Erythroblast (primary cell): ENCODE measurements at regions not wholly inside any gene's neighbourhood (a gene's known extent, or its start where the extent isn't known, plus 50 kb on each side); places are given as distances from the start of the nearest gene placed in this dataset.
A peak's percentile ranks its signal among the peaks of the same experiment; 100 is the strongest.

Source experiments
- DNase-seq, 2 experiments: peaks; one replicate each; lab custom pipeline; 2025; lab: John Stamatoyannopoulos, UW
- GATA1 ChIP-seq: IDR thresholded peaks from 2 replicates; pipeline ENCODE4 v1.6.1; 2011; ENCODE audit warnings: low read depth, mild to moderate bottlenecking, control low read depth, low read length, moderate library complexity
- POLR2A ChIP-seq: IDR thresholded peaks from 2 replicates; pipeline ENCODE4 v1.6.1; 2011; ENCODE audit warnings: mild to moderate bottlenecking, low read length

DNA sequence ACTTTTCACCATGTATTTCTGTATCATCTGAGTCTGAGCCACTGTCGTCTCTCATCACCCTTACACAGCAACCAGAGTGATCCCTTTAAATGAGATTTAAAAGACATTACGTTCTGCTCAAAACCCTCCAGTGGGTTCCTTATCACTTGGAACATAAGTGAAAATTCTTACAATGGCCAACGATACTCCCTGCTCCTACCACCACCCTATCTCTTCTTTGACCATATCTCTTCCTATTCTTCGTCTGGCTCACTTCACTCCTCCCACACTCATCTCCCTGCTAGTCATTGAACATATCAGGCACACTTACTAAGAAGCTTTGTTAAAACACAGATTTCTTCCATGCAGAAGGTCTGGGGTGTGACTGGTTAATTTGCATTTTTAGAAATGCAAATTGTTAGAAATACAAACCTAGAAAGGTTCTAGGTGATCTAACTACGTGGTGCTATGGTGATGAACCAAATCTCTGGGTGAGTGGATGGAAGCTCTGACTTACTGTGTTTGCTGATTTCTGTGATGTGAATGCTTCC is 166.6 kb upstream of the CD180 start:
- no peak for TF ChIP-seq POLR2A
- TF ChIP-seq GATA1 = no peak
- peak in 1 of 2 experiments; percentile 7 for DNase-seq

DNA sequence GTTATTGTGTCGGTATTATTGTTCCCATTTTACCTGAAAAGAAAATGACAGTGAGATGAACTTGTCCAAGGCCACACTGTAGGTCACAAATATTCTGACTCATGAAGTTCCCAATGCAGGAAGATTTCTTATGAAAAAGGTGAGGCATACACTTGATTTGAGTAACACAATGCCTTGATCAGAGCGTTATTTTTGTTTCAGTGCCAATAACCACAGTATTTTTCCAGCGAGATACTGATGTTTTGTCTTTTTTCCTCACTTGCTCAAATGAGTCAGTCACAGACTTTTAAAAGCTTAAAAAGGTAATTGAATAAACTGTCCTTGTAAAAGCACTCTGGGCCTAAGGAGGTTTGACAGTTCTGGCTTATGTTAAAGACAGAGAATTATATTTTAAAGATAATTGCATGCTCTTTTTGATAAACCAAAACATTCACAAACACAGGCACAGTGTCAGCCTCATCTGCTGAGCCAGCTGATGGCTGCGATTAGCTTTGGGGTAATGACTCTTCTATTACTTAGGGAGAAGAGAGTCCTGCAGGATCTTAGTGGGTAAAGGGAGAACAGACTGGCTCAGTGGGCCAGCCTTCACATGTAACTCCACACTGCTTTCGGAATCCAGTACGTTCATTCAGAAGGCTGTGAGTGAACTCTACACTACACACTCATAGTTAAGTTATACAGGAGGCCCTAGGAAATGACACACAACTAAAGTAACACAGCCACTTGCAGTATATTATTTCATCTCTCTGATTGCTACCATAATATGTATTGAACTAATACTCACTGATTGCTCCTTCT is 165.5 kb upstream of the CD180 start:
- TF ChIP-seq GATA1 (no peak), POLR2A (no peak)
- DNase-seq = no peak

DNA sequence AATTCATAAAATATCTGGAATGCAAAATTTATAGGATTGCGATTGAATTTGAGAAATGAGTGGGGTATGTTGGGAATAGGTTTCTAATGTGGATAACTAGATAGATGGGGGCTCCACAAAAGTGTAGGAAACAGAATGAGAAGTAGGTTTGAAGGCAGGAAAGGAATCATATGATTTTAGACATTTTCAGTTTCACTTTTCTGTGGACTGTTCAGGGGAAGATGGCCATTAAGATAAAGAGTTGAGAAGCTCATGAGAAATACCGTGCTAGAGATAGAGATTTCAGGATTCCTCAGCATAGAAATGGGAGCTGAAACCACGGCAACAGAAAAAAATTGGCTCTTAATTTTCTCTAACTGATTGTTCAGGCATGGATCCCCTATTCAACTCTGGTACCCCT is 163.4 kb upstream of the CD180 start:
- TF ChIP-seq POLR2A (no peak), GATA1 (no peak)
- no peak for DNase-seq

DNA sequence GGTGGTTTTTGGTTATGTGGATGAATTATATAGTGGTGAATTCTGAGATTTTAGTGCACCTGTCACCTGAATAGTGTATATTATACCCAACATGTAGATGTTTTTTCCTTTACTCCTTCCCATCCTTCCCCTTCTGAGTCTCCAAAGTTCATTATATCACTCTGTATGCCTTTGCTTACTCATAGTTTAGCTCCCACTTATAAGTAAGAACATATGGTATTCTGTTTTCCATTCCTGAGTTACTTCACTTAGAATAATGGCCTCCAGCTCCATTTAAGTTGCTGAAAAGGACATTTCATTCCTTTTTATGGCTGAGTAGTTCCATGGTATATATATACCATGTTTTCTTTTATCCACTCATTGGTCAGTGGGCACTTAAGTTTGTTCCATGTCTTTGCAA is 161.6 kb upstream of the CD180 start:
- TF ChIP-seq GATA1 (no peak), POLR2A (no peak)
- DNase-seq = no peak

DNA sequence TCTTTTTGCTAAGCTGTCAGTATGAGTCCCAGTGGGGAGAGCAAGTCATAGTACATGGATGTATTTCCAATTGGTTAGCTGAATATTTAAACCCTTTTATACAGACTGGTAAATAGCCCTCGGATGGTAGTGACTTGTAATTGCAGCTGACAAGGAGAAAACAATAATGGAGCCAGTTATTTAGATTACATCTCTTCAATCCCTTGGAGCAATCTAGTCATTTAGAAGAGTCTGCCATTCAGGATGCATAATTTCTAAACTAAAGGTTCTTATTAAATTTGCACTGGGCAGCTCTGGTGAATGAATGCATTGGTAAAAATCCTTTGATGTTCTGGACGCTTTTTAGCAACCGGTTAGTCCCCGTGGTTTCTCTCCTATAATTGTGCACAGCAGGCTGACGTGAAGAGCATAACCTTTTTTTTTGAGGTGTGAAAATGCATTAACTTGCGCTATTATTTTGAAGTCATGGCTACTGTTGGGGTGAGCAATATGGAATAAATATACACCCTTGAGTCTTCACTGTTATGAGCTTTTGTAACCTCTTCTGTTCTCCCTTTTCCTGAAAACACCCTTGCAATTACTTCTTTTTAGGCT is 158.6 kb upstream of the CD180 start:
- TF ChIP-seq POLR2A (no peak), GATA1 (no peak)

DNA sequence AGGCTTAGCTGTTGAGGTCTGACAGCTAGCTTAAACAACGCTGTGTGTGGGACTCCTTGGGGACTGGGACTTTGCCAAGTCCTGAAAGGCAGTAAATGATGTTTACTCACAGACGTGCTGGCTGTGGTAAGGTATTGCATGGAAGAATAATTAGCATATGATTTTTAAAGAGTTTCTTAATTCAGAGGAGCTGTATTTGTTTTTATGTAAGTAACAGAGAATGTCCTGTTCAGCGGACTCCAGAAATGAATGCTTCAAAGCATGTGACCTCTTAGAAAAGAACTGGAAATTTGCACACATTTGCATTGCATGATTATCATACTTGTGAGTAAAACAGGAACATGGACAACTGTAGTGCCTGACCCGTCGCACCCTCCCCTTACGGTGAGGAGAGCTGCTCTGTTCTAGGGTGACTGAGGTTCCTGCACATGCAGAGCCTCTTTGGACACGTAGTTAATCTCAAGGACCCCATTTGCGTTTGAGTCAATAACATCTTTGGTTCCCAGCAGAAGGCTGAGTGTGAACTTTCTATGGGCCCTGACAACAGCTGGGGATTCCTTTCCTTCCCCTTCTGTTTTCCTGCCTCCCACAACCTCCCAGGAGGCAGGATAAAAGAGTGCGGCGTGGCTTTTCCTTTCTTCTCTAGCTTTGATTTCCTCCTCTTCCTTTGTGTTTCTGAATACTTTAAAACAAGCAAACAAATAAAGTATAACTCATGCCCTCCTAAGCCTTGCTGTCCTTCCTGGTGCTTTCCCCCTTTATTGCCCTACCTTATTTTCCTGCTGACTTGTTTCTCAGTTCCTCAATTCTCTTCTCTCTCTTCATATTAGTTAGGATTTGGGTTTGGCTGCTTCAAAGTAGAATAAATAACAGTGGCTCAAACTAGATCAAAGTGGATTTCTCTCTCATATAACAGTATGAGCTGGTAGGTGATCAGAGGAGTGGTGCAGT is 157.2 kb upstream of the CD180 start:
- TF ChIP-seq POLR2A = no peak
- no peak for TF ChIP-seq GATA1
- no peak for DNase-seq

More for the DNA sequence above, 158.6 kb upstream of the CD180 start:
- DNase-seq = no peak

DNA sequence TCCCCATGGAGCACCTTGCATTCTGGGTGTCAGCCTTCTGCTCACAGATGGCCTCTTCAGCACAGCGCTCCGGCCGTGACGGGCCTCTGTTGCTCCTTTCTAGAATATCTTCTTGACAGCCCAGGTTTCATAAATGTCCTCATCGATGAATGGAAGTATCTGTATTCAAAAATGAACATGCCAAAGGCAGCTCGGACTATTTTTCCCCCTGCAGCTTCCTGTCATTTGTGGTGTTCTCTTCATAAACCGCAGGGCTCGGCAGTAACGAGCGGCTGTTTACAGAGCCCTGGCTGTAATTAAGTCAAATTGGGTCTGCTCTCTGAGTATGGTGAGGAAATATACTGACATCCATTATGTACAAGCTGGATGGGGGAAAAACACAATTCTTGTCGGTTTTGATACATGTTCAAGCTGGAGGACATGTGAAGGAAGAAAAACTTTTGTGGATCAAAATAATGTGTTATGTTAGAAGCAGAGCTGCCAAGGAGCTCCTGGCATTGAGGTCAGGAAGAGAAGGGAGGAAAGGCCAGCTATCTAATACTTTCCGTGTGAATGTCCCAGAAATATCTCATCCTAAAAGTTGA is 154.1 kb upstream of the CD180 start:
- TF ChIP-seq GATA1 = no peak
- no peak for TF ChIP-seq POLR2A
- DNase-seq = no peak

DNA sequence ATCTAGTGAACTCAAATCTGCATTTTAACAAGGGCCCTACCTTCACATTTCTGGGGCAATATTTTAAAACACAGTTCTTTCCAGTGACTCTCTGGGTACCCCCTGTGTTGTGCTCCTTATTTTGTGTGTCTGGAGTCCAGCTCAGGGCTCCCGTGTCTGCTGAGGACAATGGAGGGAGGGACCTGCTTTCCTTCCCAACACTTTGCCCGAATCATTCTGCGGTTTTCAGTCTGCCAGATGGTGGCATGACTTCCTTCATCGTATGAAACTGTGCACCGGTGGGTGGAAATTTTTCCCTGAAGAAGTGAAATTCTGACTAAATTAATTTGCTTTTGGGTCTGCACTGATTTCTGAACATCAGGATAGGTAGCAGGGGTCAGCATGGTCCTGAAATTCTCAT is 153.6 kb upstream of the CD180 start:
- TF ChIP-seq POLR2A = no peak
- TF ChIP-seq GATA1 = no peak
- DNase-seq = no peak

DNA sequence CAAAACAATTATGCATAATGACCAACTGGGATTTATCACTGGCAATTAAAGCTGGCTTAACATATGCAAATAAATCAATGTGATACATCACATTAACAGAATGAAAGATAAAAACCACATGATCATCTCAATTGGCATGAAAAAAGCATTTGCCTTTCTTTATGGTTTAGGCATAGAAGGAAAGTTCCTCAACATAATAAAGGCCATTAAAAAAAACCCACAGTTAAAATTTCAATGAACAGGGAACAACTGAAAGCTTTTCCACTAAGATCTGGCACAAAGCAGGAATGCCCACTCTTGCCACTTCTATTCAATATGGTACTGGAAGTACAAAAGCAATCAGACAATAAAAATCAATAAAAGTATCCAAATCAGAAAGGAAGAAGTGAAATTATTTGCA is 151.2 kb upstream of the CD180 start:
- no peak for DNase-seq

DNA sequence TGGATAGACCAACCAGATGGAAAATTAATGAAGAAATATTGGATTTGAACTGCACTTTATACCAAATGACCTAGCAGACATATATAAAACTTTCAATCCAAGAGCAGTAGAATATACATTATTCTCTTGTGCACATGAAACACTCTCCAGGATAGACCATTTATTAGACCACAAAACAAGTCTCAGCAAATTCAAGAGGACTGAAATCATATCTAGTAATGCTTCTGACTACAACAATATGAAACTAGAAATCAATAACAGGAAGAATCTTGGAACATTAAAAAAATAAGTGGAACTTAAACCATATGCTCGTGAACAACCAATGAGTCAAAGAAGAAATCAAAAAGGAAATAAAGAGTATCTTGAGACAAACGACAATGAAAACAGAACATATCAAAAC is 150.0 kb upstream of the CD180 start:
- DNase-seq = no peak
- TF ChIP-seq GATA1 (no peak), POLR2A (no peak)

More for the DNA sequence above, 151.2 kb upstream of the CD180 start:
- TF ChIP-seq POLR2A (no peak), GATA1 (no peak)

DNA sequence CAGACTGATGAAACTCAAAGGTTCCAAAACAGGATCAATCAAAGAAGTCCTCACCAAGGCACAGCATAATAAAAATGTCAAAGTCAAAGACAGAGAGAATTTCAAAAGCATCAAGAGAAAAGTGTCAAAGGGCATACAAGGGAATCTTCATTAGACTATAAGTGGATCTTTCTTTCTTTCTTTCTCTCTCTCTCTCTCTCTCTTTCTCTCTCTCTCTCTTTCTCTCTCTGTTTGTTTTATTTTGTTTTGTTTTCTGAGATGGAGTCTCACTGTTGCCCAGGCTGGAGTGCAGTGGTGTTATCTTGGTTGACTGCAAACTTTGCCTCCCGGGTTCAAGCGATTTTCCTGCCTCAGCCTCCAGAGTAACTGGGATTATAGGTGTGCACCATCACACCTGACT is 148.3 kb upstream of the CD180 start:
- TF ChIP-seq POLR2A (no peak), GATA1 (no peak)
- DNase-seq = no peak

DNA sequence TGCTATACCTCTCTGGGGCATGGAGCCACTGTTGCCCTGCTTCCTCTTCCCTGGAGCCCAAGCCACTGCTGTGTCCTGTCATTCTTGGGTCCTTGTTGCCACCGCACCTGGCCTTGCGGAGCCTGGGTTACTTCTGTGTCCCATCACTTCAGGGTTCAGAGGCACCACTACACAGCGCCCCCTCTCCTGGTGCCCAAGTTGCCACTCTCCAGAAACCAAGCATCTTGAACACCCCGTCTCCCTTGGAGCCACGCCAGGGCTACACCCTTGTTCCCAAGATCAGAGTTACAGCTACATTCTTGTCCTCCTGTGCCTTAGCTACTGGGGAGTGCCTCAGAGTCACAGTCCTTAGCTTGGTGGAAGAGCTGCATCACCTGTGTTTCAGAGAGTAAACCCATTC is 147.2 kb upstream of the CD180 start:
- TF ChIP-seq POLR2A = no peak
- TF ChIP-seq GATA1 = no peak

DNA sequence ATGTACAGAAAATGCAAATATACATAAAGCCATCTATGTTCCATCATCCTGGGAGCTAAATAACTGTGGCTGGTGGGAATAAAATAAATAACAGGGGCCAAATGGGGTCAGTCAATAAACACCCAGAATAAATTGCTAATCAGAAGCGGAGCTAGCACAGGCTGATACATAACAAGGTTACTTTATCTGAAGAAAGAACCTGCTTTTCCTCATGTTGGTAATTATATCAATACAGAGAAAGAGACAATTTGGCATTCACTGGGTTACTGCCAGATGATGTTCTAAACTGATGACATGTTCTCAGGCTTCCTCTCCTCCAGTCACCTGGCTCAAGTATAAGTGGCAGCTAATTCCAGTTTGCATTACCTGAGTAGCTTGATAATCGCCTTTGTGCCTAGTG is 144.9 kb upstream of the CD180 start:
- no peak for DNase-seq
- TF ChIP-seq POLR2A = no peak
- no peak for TF ChIP-seq GATA1

More for the DNA sequence above, 147.2 kb upstream of the CD180 start:
- DNase-seq = no peak

DNA sequence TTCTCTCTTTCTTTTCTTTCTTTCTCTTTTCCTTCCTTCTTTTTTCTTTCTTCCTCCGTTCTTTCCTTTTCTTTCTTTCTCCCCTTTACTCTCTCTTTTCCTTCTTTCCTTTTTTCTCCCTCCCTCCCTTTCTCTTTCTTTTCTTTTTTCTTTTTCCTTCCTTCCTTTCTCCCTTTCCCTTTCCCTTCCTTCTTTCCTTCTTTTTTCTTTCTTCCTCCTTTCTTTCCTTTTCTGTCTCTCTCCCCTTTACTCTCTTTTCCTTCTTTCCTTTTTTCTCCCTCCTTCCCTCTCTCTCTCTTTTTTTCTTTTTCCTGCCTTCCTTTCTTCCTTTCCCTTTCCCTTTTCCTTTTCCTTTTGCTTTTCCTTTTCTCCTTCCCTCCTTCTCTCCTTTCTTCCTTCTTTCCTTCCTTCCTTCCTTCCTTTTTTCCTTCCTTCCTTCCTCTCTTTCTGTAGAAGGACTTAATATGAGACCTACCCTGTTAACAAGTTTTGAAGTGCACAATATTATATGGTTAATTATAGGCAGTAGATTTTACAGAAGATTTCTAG is 142.7 kb upstream of the CD180 start:
- no peak for DNase-seq
- no peak for TF ChIP-seq POLR2A
- no peak for TF ChIP-seq GATA1
